Activated CD4-positive, alpha-beta T cell treated with anti-CD3 and anti-CD28 coated beads for 36 hours (primary cell): ENCODE measurements at regions not wholly inside any gene's neighbourhood (a gene's known extent, or its start where the extent isn't known, plus 50 kb on each side); places are given as distances from the start of the nearest gene placed in this dataset.

Experiments used
- ATAC-seq: fragments of 200-7000 bp; cut with Tn5 transposase; one replicate; pipeline ENCODE4 v1.10.0; 2021; ENCODE audit warnings: mild to moderate bottlenecking, moderate library complexity
- CTCF ChIA-PET: fragments of 350-600 bp; sonication (Branson Sonifier 250); formaldehyde crosslinking; loops from one replicate; lab custom pipeline; 2021; ENCODE audit warnings: antibody characterized with exemption; lab: Charles Lee
- POLR2A ChIA-PET: fragments of 350-600 bp; sonication (Branson Sonifier 250); formaldehyde crosslinking; loops from one replicate; lab custom pipeline; 2021; ENCODE audit warnings: antibody characterized with exemption, inconsistent platforms; lab: Charles Lee
- DNase-seq: peaks from one replicate; pipeline ENCODE4 v3.0.0-alpha.2; 2020
- H3K27ac Mint-ChIP-seq: one replicate; pipeline ENCODE4 v1.8.0; 2021; ENCODE audit warnings: mixed read lengths
- H3K27me3 Mint-ChIP-seq: one replicate; pipeline ENCODE4 v1.8.0; 2021; ENCODE audit warnings: mixed read lengths
- H3K36me3 Mint-ChIP-seq: one replicate; pipeline ENCODE4 v1.8.0; 2021; ENCODE audit warnings: low read depth, mixed read lengths
- H3K4me1 Mint-ChIP-seq: one replicate; pipeline ENCODE4 v1.8.0; 2021; ENCODE audit warnings: mixed read lengths
- H3K4me3 Mint-ChIP-seq: one replicate; pipeline ENCODE4 v1.8.0; 2021; ENCODE audit warnings: mild to moderate bottlenecking, moderate library complexity, mixed read lengths
- H3K9me3 Mint-ChIP-seq: one replicate; pipeline ENCODE4 v1.8.0; 2021; ENCODE audit warnings: low read depth, mixed read lengths
- intact Hi-C, 2 experiments: fragments of 100-400 bp; cut with DNase I in 1 of 2; cut with micrococcal nuclease in 1 of 2; formaldehyde crosslinking; loops; one replicate each; pipeline versions ENCODE4 v1.14.2 to v1.15.1; 2022 to 2024; cut with DNase I, micrococcal nuclease

DNA sequence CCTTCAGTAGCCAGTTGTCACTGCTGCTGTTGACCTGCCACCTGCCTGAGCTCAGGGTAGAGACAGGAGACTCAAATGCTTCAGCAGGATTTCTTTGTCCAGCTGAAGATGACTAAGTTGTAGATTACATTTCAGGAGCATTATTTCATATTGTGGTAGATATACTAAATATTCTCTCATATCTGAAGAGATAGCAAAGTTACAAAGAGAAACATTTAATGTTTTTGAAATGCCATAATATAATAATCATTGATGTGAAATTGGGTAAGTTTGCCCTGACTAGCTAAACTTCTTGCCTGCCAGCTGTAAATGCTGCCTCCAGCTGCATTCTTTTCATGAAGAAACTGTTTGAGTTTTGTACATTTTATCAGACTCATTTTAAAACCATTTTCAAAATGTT is 247.6 kb upstream of the CNKSR2 start:
- ATAC-seq (no peak), DNase-seq (no peak)
- no peak overlapping the region for H3K27ac Mint-ChIP-seq
- H3K4me1 Mint-ChIP-seq: no peaks in the 10 kb centered on the region
- ChIA-PET POLR2A (no interaction called here), CTCF (no interaction called here)
- no peaks in the 10 kb centered on the region for H3K9me3 Mint-ChIP-seq
- no peaks in the 10 kb centered on the region for H3K36me3 Mint-ChIP-seq
- H3K4me3 Mint-ChIP-seq: no peak overlapping the region
- no peaks in the 10 kb centered on the region for H3K27me3 Mint-ChIP-seq
- intact Hi-C loops: no loop called here

DNA sequence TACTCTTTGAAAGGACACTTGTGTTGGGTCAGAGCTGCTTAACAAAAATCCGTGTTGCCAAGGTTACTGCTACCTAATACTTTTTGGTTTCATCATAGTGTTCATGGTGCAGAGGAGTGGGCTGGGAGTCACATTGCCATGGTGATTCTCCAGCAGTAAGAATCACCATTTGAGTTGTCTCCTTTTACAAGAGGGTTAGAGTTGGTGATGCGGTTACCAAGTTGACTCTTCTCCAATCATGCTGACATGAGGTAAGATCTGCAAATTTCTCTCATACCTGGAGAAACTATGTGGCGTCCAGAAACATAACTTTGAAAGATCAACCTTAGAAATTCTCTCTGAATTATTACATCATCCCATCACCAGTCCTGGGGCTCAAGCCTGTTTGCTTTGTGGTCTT is 242.9 kb upstream of the CNKSR2 start:
- H3K36me3 Mint-ChIP-seq: no peaks in the 10 kb centered on the region
- DNase-seq (no peak), ATAC-seq (no peak)
- ChIA-PET POLR2A (no interaction called here), CTCF (no interaction called here)
- H3K4me3 Mint-ChIP-seq: no peak overlapping the region
- intact Hi-C loops: no loop called here
- no peaks in the 10 kb centered on the region for H3K9me3 Mint-ChIP-seq
- H3K4me1 Mint-ChIP-seq: no peaks in the 10 kb centered on the region
- no peaks in the 10 kb centered on the region for H3K27me3 Mint-ChIP-seq
- no peak overlapping the region for H3K27ac Mint-ChIP-seq

DNA sequence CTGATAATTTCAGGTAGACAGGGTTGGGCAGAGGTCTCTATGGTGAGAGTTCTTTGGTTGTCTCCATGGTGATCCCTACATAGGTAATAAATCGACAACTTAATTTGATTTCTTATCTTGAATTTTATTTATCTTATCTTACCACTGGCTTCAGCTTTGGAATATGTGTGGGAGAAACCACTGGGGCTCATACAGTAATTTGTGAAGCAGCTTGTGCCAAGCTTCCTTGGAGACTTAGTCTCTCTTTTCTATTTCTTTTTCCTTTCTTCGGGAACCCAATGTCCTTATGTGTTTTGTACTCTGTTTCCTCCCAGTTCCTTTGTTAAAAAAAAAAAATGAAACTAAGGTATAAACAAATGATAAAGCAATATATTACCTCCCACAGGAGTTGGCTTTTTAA is 242.4 kb upstream of the CNKSR2 start:
- intact Hi-C loops: no loop called here
- ChIA-PET POLR2A (no interaction called here), CTCF (no interaction called here)
- Mint-ChIP-seq H3K27me3 (no peaks in the 10 kb centered on the region), H3K4me3 (no peak overlapping the region), H3K36me3 (no peaks in the 10 kb centered on the region), H3K4me1 (no peaks in the 10 kb centered on the region), H3K27ac (no peak overlapping the region), H3K9me3 (no peaks in the 10 kb centered on the region)
- no peak for DNase-seq
- ATAC-seq: no peak

DNA sequence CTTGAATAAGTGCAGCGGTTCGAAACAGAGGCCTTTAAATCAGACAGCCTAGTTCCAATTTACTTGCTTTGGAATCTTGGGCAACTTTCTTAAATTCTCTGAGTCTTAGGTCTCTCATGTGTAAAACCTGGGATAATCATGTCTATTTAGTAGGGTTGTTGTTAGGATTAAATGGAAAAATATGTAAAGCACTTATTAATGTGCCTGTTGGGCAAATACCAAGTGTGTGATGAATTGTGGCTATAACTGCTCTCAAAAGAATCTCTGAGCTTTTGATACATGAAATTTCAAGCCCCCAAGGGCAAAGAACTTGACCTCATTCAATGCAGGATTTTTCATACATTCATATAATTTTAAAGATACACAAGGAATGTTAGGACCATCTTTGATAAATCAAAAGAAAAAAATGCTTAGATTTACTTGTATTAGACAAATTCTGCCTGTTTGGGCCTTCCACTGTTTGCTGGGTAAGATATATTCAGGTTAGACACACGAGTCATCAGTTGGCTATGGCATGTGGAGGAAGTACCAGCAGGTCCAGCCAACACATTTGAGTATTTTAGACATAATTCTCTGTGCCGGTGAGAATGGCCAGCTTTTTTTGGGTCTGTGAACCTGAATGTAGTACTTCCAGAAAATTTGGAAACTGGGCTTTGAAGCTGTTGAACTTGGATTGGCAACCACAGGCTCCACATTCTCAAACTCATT is 241.4 kb upstream of the CNKSR2 start:
- no peaks in the 10 kb centered on the region for H3K9me3 Mint-ChIP-seq
- no peaks in the 10 kb centered on the region for H3K27me3 Mint-ChIP-seq
- POLR2A ChIA-PET: no interaction called here
- no peaks in the 10 kb centered on the region for H3K4me1 Mint-ChIP-seq
- no peak for ATAC-seq
- CTCF ChIA-PET: no interaction called here
- H3K36me3 Mint-ChIP-seq: no peaks in the 10 kb centered on the region
- H3K27ac Mint-ChIP-seq: no peak overlapping the region
- H3K4me3 Mint-ChIP-seq: no peak overlapping the region
- intact Hi-C loops: no loop called here
- DNase-seq: no peak

DNA sequence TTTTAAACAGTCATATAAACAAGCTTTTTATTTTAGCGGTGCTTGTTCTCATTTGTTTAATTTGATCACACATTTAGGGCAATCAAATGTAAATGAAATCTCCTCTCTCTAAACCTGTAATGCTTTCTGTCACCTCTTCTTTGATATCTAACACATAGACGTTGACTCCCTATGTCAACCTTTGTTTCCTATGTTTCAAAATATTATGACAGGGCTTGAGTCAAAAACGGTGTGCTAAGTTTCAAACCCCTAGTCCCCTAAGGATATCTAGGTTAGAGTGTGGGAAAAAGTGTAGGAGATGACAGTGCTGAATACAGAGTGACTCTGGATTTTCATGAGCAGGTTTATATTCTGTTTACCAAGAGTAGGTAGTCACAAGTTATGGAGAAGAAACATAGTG is 224.0 kb upstream of the CNKSR2 start:
- POLR2A ChIA-PET: no interaction called here
- Mint-ChIP-seq H3K27ac (no peak overlapping the region), H3K9me3 (no peaks in the 10 kb centered on the region), H3K36me3 (no peaks in the 10 kb centered on the region), H3K4me3 (no peak overlapping the region), H3K27me3 (peaks cover 3% of the 10 kb centered on the region), H3K4me1 (no peaks in the 10 kb centered on the region)
- ATAC-seq: no peak
- intact Hi-C loops: no loop called here
- CTCF ChIA-PET: no interaction called here
- DNase-seq: no peak

DNA sequence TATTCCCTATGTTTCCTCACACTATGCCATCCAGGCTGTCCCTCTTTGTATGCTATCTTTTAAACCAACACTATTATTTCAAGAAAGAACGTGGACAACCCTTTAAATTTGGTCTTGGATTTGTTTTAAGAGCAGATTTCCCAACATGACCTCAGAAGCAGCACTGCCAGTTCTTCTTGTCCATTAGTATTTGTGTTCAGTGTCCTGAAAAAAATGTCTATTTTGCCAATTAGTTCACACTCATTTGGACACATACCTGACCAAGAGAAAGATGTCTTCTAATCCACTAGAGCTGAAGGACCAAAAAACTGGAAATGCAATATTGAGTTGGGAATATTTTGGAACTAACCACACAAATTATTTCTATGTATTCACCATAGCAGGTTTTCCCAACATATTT is 223.2 kb upstream of the CNKSR2 start:
- Mint-ChIP-seq H3K4me3 (no peak overlapping the region), H3K36me3 (no peaks in the 10 kb centered on the region), H3K9me3 (no peaks in the 10 kb centered on the region), H3K4me1 (no peaks in the 10 kb centered on the region), H3K27me3 (peaks cover 4% of the 10 kb centered on the region), H3K27ac (no peak overlapping the region)
- CTCF ChIA-PET: no interaction called here
- POLR2A ChIA-PET: no interaction called here
- no peak for ATAC-seq
- intact Hi-C loops: no loop called here
- no peak for DNase-seq

DNA sequence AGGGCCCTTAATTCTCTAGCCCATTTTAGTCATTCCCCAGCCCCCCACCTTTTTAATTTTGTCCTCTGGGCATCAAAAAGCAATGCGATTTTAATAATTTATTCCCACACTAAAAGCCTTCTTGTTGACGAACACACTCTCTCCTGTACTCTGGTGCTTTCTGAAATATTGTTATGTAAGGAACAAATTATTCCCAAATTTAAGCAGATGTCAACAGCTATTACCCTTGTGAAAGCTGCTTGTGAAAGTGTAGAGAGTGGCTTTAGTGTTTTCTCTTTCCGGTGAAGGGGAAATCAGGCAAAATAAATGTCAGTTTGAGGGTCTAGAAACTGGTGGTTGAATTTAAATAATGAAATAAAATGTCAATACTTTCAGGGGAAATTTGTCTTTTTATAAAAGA is 221.2 kb upstream of the CNKSR2 start:
- Mint-ChIP-seq H3K9me3 (no peaks in the 10 kb centered on the region), H3K27me3 (peaks cover 4% of the 10 kb centered on the region), H3K36me3 (no peaks in the 10 kb centered on the region), H3K27ac (no peak overlapping the region), H3K4me3 (no peak overlapping the region), H3K4me1 (no peaks in the 10 kb centered on the region)
- DNase-seq: no peak
- no peak for ATAC-seq
- ChIA-PET CTCF (no interaction called here), POLR2A (no interaction called here)
- intact Hi-C loops: no loop called here

DNA sequence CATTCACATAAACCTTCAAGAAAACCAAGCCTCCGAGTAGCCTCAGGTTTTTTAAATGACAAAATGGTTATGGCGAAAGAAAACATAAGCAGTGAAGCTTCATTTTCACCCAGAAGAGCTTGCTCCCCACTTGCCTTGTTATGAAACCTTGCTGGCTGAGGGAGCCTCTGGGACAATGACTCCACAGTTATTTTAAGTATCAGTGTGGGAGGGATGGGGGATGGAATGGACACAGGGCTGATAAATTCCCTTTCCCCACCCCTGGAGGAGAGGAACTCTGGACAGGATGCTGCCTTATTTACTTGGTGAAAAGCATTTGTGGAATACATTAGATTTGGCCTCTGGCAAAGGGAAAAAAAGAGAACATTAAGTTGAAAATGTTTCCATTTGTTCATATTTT is 220.7 kb upstream of the CNKSR2 start:
- H3K27me3 Mint-ChIP-seq: peaks cover 4% of the 10 kb centered on the region

DNA sequence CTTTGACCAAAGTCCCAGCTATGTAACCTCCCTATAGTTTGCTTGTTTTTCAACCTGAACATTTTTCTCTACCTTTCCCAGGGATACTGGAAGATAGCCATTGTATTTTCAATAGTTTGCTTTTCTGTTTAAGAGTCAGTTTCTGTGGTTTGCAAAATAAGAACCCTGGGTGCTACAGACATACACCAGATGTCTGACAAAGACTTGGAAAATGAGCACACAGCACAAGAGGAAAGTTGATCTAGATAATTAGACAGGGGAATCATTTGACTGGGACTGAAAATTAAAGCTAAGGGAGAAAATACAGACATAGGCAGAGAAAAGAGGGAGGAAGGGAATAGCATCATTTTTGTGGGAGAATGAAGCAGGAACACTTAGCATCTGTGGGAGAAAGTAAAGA is 218.3 kb upstream of the CNKSR2 start:
- no peak for DNase-seq
- H3K27me3 Mint-ChIP-seq: peaks cover 3% of the 10 kb centered on the region
- CTCF ChIA-PET: no interaction called here
- no peaks in the 10 kb centered on the region for H3K36me3 Mint-ChIP-seq
- H3K4me3 Mint-ChIP-seq: no peak overlapping the region
- H3K4me1 Mint-ChIP-seq: no peaks in the 10 kb centered on the region
- intact Hi-C loops: no loop called here
- POLR2A ChIA-PET: no interaction called here
- ATAC-seq: no peak
- no peak overlapping the region for H3K27ac Mint-ChIP-seq
- no peaks in the 10 kb centered on the region for H3K9me3 Mint-ChIP-seq

More for the DNA sequence above, 220.7 kb upstream of the CNKSR2 start:
- no peak overlapping the region for H3K27ac Mint-ChIP-seq
- DNase-seq (no peak), ATAC-seq (no peak)
- no peaks in the 10 kb centered on the region for H3K36me3 Mint-ChIP-seq
- intact Hi-C loops: no loop called here
- CTCF ChIA-PET: no interaction called here
- H3K9me3 Mint-ChIP-seq: no peaks in the 10 kb centered on the region
- H3K4me1 Mint-ChIP-seq: no peaks in the 10 kb centered on the region
- H3K4me3 Mint-ChIP-seq: no peak overlapping the region
- POLR2A ChIA-PET: no interaction called here

DNA sequence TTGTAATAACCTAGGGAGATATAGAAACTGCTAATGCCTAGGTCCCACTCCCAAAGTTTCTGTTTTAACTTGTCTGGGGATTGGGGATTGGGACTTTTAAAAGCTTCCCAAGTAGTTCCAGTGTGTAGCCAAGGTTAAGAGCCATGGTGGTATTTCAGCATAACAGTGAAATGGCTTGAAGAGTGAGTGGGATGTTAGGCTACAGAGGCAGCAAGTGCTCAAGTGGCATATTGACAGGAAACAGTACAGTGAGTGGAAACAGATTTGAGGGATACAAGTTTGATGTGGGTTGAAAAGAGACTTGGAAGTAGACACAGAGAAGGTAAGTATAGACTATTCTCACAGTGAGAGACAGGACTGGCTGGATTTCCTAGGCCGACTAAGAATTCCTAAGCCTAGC is 217.6 kb upstream of the CNKSR2 start:
- H3K27ac Mint-ChIP-seq: no peak overlapping the region
- no peaks in the 10 kb centered on the region for H3K4me1 Mint-ChIP-seq
- ChIA-PET CTCF (no interaction called here), POLR2A (no interaction called here)
- no peaks in the 10 kb centered on the region for H3K9me3 Mint-ChIP-seq
- no peak overlapping the region for H3K4me3 Mint-ChIP-seq
- H3K27me3 Mint-ChIP-seq: peaks cover 3% of the 10 kb centered on the region
- no peak for DNase-seq
- ATAC-seq: no peak
- intact Hi-C loops: no loop called here
- no peaks in the 10 kb centered on the region for H3K36me3 Mint-ChIP-seq

DNA sequence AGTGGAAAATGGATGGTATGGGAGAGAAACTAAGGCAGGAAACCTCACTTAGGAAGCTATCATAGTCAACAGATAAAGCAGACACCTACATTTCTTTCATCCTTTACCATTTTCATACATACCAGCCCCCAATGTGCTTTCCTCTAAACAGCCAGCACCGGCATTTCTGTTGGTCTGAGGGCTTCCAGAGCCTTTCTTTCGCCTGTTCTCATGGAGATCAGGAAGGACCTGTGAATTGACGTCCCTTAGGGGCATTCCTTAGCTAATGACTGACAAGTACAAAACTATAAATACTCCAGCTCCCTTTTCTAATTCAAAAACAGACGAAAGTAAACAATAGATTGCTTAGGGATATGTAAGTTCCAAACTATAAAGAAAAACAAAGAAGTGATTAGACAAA is 215.5 kb upstream of the CNKSR2 start:
- CTCF ChIA-PET: no interaction called here
- peaks cover 3% of the 10 kb centered on the region for H3K27me3 Mint-ChIP-seq

DNA sequence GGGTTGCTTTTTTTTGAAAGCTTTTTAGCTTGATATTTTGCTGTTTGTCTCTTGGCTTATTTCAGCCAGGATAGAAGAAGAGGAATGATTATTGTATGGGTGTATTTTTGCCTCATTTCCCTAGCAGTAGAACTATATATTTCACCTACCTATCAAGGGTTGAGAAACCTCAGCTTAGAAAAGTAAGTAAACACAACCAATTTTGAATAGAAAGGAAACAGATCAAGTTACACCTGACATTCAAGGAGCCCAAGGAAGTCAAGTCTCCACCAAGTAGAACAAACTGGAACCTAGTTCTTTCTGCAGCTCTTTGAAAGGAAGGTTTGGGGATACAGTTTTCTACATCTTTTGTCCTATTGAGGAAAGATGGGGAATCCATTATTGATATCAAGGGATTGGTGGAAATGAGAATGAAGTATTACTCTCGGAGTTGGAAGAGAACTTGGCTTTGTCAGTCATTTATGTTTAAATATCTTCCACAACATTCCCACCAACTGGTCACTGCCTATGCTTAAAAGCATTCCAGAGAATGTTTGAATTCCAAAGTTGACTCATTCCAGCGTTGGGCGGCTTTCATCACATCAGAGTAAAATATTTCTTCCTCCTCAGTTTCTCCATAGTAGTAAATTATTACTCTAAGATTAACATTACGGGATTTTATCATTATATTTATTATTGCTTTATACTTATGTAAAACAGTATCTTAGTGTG is 207.8 kb upstream of the CNKSR2 start:
- no peaks in the 10 kb centered on the region for H3K36me3 Mint-ChIP-seq
- no peaks in the 10 kb centered on the region for H3K27me3 Mint-ChIP-seq
- H3K4me3 Mint-ChIP-seq: no peak overlapping the region
- H3K27ac Mint-ChIP-seq: no peak overlapping the region
- DNase-seq (no peak), ATAC-seq (no peak)
- intact Hi-C loops: no loop called here
- CTCF ChIA-PET: no interaction called here
- POLR2A ChIA-PET: no interaction called here
- H3K4me1 Mint-ChIP-seq: no peaks in the 10 kb centered on the region
- H3K9me3 Mint-ChIP-seq: no peaks in the 10 kb centered on the region

More for the DNA sequence above, 215.5 kb upstream of the CNKSR2 start:
- POLR2A ChIA-PET: no interaction called here
- no peak overlapping the region for H3K27ac Mint-ChIP-seq
- H3K9me3 Mint-ChIP-seq: no peaks in the 10 kb centered on the region
- ATAC-seq (no peak), DNase-seq (no peak)
- no peaks in the 10 kb centered on the region for H3K36me3 Mint-ChIP-seq
- intact Hi-C loops: no loop called here
- no peak overlapping the region for H3K4me3 Mint-ChIP-seq
- no peaks in the 10 kb centered on the region for H3K4me1 Mint-ChIP-seq
